ENCODE measurements at regions not wholly inside any gene's neighbourhood (a gene's known extent, or its start where the extent isn't known, plus 50 kb on each side); places are given as distances from the start of the nearest gene placed in this dataset.

GRCh38 chr9:121597698-121598166 is 53.7 kb upstream of the DAB2IP start:
- Histone ChIP-seq H3K36me3 (ENCODE audit: insufficient read depth, low read length) (no peaks in the 10 kb centered on the region), H3K27me3 (ENCODE audit: insufficient read depth, low read depth, low read length) (peaks cover 36% of the 10 kb centered on the region), H2AFZ (ENCODE audit: low read depth, low read length) (no peak overlapping the region), H3K79me2 (replicated peaks; ENCODE audit: insufficient read depth, low read length) (no peaks in the 10 kb centered on the region), H3F3A (ENCODE audit: insufficient read depth, low read length, poor library complexity, severe bottlenecking) (no peaks in the 10 kb centered on the region), H3K9me2 (ENCODE audit: insufficient read depth, low read length) (no peaks in the 10 kb centered on the region), H3K4me3 (ENCODE audit: low read length) (peak overlapping the region; percentile 68), H3K27ac (ENCODE audit: low read length) (no peak overlapping the region), H4K20me1 (ENCODE audit: insufficient read depth) (no peaks in the 10 kb centered on the region), H3K4me2 (ENCODE audit: low read length) (no peak overlapping the region), H3K9ac (ENCODE audit: low read length) (no peak overlapping the region), H3K9me3 (ENCODE audit: low read length) (peaks cover 11% of the 10 kb centered on the region)
- TF ChIP-seq EP300 (conservative IDR thresholded peaks at IDR 0.05; ENCODE audit: poor library complexity, severe bottlenecking) (no peak), REST (IDR thresholded peaks at IDR 0.05; ENCODE audit: borderline replicate concordance) (no peak), TAF1 (IDR thresholded peaks at IDR 0.05; ENCODE audit: low read depth) (no peak), CTCF (IDR thresholded peaks at IDR 0.05; ENCODE audit: poor library complexity, severe bottlenecking) (no peak), MXI1 (conservative IDR thresholded peaks at IDR 0.05; ENCODE audit: poor library complexity, severe bottlenecking) (no peak), POLR2AphosphoS5 (IDR thresholded peaks at IDR 0.05) (no peak), SMC3 (conservative IDR thresholded peaks at IDR 0.05; ENCODE audit: poor library complexity) (no peak), RAD21 (conservative IDR thresholded peaks at IDR 0.05) (no peak), EZH2 (IDR thresholded peaks at IDR 0.05; ENCODE audit: borderline replicate concordance, insufficient read depth, low read length, poor library complexity, severe bottlenecking) (no peak)

- no peak overlapping the region for H3K9ac ChIP-seq (ENCODE audit: low read length)
- H2AFZ ChIP-seq (ENCODE audit: low read depth, low read length) = no peak overlapping the region
- no peak overlapping the region for H3K27ac ChIP-seq (ENCODE audit: low read length)
- H3K4me3 ChIP-seq (ENCODE audit: low read length) = peak overlapping the region; percentile 68
- H4K20me1 ChIP-seq (ENCODE audit: insufficient read depth) = no peaks in the 10 kb centered on the region
- no peaks in the 10 kb centered on the region for H3K36me3 ChIP-seq (ENCODE audit: insufficient read depth, low read length)
- no peaks in the 10 kb centered on the region for H3K9me2 ChIP-seq (ENCODE audit: insufficient read depth, low read length)
- H3K4me2 ChIP-seq (ENCODE audit: low read length) = no peak overlapping the region
- no peaks in the 10 kb centered on the region for H3K79me2 ChIP-seq (replicated peaks; ENCODE audit: insufficient read depth, low read length)
- H3K9me3 ChIP-seq (ENCODE audit: low read length) = peaks cover 11% of the 10 kb centered on the region
- peaks cover 36% of the 10 kb centered on the region for H3K27me3 ChIP-seq (ENCODE audit: insufficient read depth, low read depth, low read length)
- TF ChIP-seq POLR2AphosphoS5 (IDR thresholded peaks at IDR 0.05) = no peak
- no peak for TF ChIP-seq MXI1 (conservative IDR thresholded peaks at IDR 0.05; ENCODE audit: poor library complexity, severe bottlenecking)
- no peak for TF ChIP-seq RAD21 (conservative IDR thresholded peaks at IDR 0.05)
- TF ChIP-seq EP300 (conservative IDR thresholded peaks at IDR 0.05; ENCODE audit: poor library complexity, severe bottlenecking) = no peak
- TF ChIP-seq REST (IDR thresholded peaks at IDR 0.05; ENCODE audit: borderline replicate concordance) = no peak
- no peak for TF ChIP-seq CTCF (IDR thresholded peaks at IDR 0.05; ENCODE audit: poor library complexity, severe bottlenecking)
- TF ChIP-seq SMC3 (conservative IDR thresholded peaks at IDR 0.05; ENCODE audit: poor library complexity) = no peak
- TF ChIP-seq TAF1 (IDR thresholded peaks at IDR 0.05; ENCODE audit: low read depth) = no peak
- TF ChIP-seq EZH2 (IDR thresholded peaks at IDR 0.05; ENCODE audit: borderline replicate concordance, insufficient read depth, low read length, poor library complexity, severe bottlenecking) = no peak
- H3F3A ChIP-seq (ENCODE audit: insufficient read depth, low read length, poor library complexity, severe bottlenecking) = no peaks in the 10 kb centered on the region
These were observed 53.1 kb upstream of the DAB2IP start for GRCh38 chr9:121598167-121598964.
